Transverse colon (tissue), 4 donors: ENCODE measurements at regions not wholly inside any gene's neighbourhood (a gene's known extent, or its start where the extent isn't known, plus 50 kb on each side); places are given as distances from the start of the nearest gene placed in this dataset.

ENCODE experiments used
- DNase-seq: peaks from one replicate; pipeline ENCODE4 v3.0.0-alpha.2; 2019
- H3K27ac ChIP-seq, 4 donors: fragments of 200-600 bp; sonication (generic); 2 replicates each; pipeline ENCODE4 v1.5.1; 2016 to 2018; ENCODE audit warnings: inconsistent platforms in 4 of 4
- H3K27me3 ChIP-seq: fragments of 200-600 bp; sonication (generic); 2 replicates; pipeline ENCODE4 v1.5.1; 2017; ENCODE audit warnings: inconsistent platforms
- H3K36me3 ChIP-seq, 4 donors: fragments of 200-600 bp; sonication (generic); 2 replicates each; pipeline ENCODE4 v1.5.1; 2017 to 2019; ENCODE audit warnings: inconsistent platforms in 4 of 4
- H3K4me1 ChIP-seq, 4 donors: fragments of 200-600 bp; sonication (generic); 2 replicates each; pipeline ENCODE4 v1.5.1; 2017 to 2020; ENCODE audit warnings: inconsistent platforms in 4 of 4
- H3K4me3 ChIP-seq, 4 donors: fragments of 200-600 bp; sonication (generic); 1 replicate in 1 of 4; 2 replicates in 3 of 4; pipeline versions ENCODE4 v1.5.1 to v1.6.1; 2017 to 2019; ENCODE audit warnings: inconsistent platforms in 4 of 4
- H3K9me3 ChIP-seq, 2 donors: fragments of 200-600 bp; sonication (generic); 2 replicates each; pipeline ENCODE4 v1.5.1; 2017 to 2019; ENCODE audit warnings: inconsistent platforms in 2 of 2
- CTCF ChIP-seq, 5 experiments: fragments of 200-600 bp in 3 of 5; fragments of 450-650 bp in 2 of 5; sonication (generic) in 3 of 5; IDR thresholded peaks; 1 replicate in 2 of 5; 2 replicates in 3 of 5; pipeline ENCODE4 v1.5.1; 2016 to 2017; ENCODE audit warnings: antibody characterized with exemption in 5 of 5, inconsistent platforms in 3 of 5, mild to moderate bottlenecking in 2 of 5, moderate library complexity in 1 of 5
- EP300 ChIP-seq: sonication (generic); formaldehyde crosslinking; IDR thresholded peaks from one replicate; pipeline ENCODE4 v1.6.1; 2017; ENCODE audit warnings: antibody characterized with exemption, low read depth
- POLR2A ChIP-seq: fragments of 450-650 bp; IDR thresholded peaks from one replicate; pipeline ENCODE4 v1.6.1; 2016; ENCODE audit warnings: antibody characterized with exemption, mild to moderate bottlenecking, moderate library complexity
- POLR2AphosphoS5 ChIP-seq, 3 donors: sonication (generic); formaldehyde crosslinking; IDR thresholded peaks; one replicate each; pipeline ENCODE4 v1.6.1; 2016; ENCODE audit warnings: antibody characterized with exemption in 3 of 3
- WGBS, 2 donors: methylation state at CpG; one replicate each; pipeline ENCODE4 v1.1.5; 2018; ENCODE audit warnings: low coverage in 1 of 2; 5-methylcytosine and 5-hydroxymethylcytosine counted together
- in situ Hi-C, 4 donors: fragments of 200-750 bp; cut with MboI; loops; one replicate each; pipeline versions ENCODE4 v1.15.0 to v1.15.1; 2017; ENCODE audit warnings: low sequenced_read_pairs in 3 of 4, low pct_ligation_motif_present in 1 of 4, low pct_unique_long_range_greater_than_20kb in 1 of 4
- intact Hi-C: fragments of 100-400 bp; cut with DNase I; formaldehyde crosslinking; loops from one replicate; pipeline ENCODE4 v1.15.1; 2023; ENCODE audit warnings: low total_unique reads
- small RNA-seq, 4 donors: library from RNA; depleted of rRNA; stranded (forward); fragments of <200 nt; gene quantifications; one replicate each; pipeline ENCODE3, GENCODE V24; 2016

GRCh38 chr9:32331240-32331639 lies 53.2 kb upstream of the ACO1 start:
- no peak for DNase-seq
- no peak overlapping the region for H3K4me3 ChIP-seq
- no peaks in the 10 kb centered on the region for H3K27me3 ChIP-seq
- intact Hi-C loops: no loop called here
- H3K4me1 ChIP-seq: no peaks in the 10 kb centered on the region
- H3K9me3 ChIP-seq: no peaks in the 10 kb centered on the region
- H3K36me3 ChIP-seq: no peaks in the 10 kb centered on the region
- WGBS, 2 donors: 68 to 72% methylated on average over 4 of the region's 4 CpGs
- TF ChIP-seq POLR2A: no peak
- TF ChIP-seq EP300: no peak
- TF ChIP-seq CTCF (IDR thresholded peaks at IDR 0.05): no peak
- no peak for TF ChIP-seq POLR2AphosphoS5 (IDR thresholded peaks at IDR 0.05)
- no peak overlapping the region for H3K27ac ChIP-seq
- in situ Hi-C loops: no loop called here

- WGBS, 2 donors: 75 to 80% methylated on average over 2 to 7 of the region's 7 CpGs
- in situ Hi-C loops: no loop called here
- no peak overlapping the region for H3K4me3 ChIP-seq
- intact Hi-C loops: no loop called here
- H3K27ac ChIP-seq: no peak overlapping the region
- TF ChIP-seq CTCF (IDR thresholded peaks at IDR 0.05) (no peak), POLR2A (no peak), EP300 (no peak), POLR2AphosphoS5 (IDR thresholded peaks at IDR 0.05) (no peak)
- no peaks in the 10 kb centered on the region for H3K4me1 ChIP-seq
- no peaks in the 10 kb centered on the region for H3K27me3 ChIP-seq
- no peaks in the 10 kb centered on the region for H3K9me3 ChIP-seq
- no peaks in the 10 kb centered on the region for H3K36me3 ChIP-seq
- DNase-seq: no peak
Measured at GRCh38 chr9:32334112-32334511, 50.3 kb upstream of the ACO1 start.

Small RNAs in the stretch of these regions (small RNA-seq; reads per million reads assigned to genes)
- 0.48 to 5.2 (median 1.9) reads per million in 4 donors for gene MIR873
- 0 reads per million in 4 donors for gene MIR876
- gene RNA5SP281: 0 reads per million in 4 donors
